VCaP (cell line): ENCODE measurements at regions not wholly inside any gene's neighbourhood (a gene's known extent, or its start where the extent isn't known, plus 50 kb on each side); places are given as distances from the start of the nearest gene placed in this dataset.

Source experiments
- H3K27ac ChIP-seq: fragments of 450-650 bp; 2 replicates; pipeline ENCODE4 v1.5.1; 2017
- TF ChIP-seq, protein P1 (sequence below): fragments of 450-650 bp; conservative IDR thresholded peaks from 2 replicates; pipeline ENCODE4 v1.5.1; 2017; ENCODE audit warnings: mild to moderate bottlenecking, moderate library complexity

DNA sequence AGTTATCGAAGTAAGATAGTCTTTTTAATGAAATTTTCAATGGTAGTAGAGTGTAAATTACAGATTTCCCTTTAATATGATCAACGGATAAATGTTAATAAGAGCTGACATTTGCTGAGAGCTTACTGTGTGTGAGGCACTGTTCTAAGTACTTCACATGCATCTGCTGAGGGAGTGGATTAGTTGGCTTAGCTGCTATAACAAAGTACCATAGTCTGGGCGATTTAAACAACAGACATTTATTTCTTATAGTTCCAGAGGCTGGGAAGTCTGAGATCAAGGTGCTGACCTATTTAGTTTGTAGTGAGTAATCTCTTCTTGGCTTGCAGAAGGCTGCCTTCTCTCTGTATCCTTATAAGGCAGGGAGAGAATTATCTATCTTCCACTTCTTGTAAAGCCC lies 174.3 kb downstream of the CEP135 start:
- TF ChIP-seq, protein P1, sequence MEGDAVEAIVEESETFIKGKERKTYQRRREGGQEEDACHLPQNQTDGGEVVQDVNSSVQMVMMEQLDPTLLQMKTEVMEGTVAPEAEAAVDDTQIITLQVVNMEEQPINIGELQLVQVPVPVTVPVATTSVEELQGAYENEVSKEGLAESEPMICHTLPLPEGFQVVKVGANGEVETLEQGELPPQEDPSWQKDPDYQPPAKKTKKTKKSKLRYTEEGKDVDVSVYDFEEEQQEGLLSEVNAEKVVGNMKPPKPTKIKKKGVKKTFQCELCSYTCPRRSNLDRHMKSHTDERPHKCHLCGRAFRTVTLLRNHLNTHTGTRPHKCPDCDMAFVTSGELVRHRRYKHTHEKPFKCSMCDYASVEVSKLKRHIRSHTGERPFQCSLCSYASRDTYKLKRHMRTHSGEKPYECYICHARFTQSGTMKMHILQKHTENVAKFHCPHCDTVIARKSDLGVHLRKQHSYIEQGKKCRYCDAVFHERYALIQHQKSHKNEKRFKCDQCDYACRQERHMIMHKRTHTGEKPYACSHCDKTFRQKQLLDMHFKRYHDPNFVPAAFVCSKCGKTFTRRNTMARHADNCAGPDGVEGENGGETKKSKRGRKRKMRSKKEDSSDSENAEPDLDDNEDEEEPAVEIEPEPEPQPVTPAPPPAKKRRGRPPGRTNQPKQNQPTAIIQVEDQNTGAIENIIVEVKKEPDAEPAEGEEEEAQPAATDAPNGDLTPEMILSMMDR: no peak
- H3K27ac ChIP-seq: no peak overlapping the region

DNA sequence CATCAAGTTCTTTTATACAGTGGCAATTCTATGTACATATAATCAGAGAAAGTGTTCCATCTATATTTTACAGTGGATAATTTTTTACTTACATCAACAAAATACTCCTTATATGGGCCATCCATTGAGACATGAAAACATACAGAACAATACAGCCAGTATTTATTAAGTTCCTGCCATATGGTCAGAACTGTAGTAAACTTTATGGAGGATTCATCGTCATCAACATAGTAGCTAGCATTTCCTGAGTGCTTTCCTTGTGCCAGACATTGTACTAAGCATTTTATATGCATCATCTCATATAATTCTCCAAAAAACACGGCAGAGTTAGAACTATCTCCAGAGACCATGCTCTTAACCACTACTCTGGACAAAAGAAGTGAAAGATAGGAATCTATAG lies 170.1 kb downstream of the CEP135 start:
- no peak overlapping the region for H3K27ac ChIP-seq
- TF ChIP-seq, protein P1: no peak

DNA sequence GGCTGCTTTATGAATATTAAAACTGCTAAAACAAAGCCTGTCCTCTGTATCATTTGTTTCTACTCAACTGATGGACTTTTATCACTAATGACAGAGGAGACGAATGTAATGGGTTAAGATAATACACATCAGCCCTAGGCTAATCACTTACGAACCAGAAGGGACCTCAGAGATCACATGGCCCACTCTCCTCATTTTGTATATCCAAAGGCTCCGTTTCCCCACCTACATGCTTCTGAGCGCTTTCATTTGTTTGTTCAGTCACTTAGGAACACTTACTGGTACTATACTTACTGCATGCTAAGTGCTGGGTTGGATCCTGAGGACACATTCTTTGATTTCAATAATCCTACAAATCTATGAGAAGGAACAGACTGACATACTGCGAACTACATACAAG lies 169.3 kb downstream of the CEP135 start:
- no peak overlapping the region for H3K27ac ChIP-seq
- TF ChIP-seq, protein P1: no peak

DNA sequence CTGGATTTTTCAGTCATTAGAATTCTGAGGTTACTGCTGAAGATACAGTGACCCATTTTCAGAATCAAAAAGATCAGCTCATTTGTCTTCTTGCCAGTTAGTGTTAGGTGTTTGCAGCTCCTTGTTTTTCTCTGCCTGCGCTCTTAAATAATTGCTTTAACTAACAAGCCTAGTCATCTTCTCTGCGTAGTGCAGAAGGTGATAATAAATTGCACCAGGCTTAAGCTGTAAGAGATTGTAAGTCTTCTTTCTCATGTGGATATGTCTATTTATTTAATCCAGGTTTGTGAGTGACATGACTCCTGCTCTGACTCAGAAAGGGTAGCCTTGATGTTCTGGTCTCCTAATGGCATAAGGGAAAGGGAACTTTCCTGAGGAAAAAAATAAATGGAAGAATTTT lies 167.2 kb downstream of the CEP135 start:
- TF ChIP-seq, protein P1: no peak
- no peak overlapping the region for H3K27ac ChIP-seq

DNA sequence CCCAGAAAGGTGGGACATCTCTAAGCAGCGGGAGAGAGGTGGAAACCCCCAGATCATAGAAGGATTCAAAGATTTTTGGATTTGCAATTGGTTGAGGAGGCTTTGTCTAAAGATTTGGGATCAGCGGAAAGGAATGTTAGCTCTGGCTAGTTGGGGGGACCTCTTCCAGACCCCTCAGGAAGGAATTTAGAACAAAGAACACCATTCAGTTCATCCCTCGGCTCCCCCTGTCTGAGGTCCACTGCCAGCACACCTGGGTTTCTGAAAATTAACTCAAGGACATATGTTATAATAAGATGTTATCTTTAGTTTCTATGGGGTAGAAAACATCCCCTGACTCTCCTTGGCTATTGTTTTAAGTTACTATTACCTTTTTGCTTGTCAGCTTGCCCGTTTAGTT lies 163.6 kb downstream of the CEP135 start:
- no peak overlapping the region for H3K27ac ChIP-seq
- TF ChIP-seq, protein P1: no peak

DNA sequence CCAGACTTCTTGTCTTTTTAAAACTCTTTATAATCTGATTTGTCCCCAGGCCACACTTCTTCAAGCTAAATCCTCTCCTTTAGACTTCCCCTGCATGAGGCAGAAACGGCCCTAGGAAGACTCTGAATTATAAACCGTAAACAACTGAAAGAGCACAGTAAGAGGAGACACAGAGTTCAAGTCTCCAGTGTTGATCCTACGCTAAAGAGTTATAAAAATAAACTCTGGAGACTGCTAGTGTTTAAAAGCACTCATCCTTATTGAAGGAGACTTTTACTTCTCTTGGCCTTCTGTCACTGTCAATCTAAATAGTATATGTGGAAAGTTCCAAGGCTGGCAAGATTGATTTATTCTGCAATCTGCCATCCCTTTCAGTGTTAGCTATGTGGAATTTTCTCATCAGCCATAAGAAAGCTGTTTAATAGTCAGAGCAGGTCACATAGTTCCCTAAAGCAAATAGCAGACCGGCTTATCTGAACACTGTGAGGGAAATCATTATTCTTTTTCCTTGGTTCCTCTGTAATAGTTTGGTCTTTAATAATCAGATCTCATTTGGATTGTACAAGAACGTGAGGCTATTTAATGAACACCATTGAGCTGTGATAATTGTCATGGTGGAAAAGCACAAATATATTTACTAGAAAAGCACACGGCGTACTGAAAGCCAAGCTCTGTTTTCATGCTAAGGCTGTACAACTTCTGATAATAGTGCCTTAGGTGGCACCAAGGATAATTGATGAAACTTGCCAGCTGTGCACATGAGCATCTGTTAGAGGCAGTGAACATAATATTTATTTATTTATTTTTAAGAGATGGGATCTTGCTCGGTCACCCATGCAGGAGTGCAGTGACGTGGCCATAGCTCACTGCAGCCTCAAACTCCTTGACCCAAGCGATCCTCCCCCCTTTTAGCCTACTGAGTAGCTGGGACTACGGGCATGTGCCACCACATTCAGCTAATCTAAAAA lies 157.7 kb downstream of the CEP135 start:
- TF ChIP-seq, protein P1: no peak
- H3K27ac ChIP-seq: peak overlapping the region; percentile 43

DNA sequence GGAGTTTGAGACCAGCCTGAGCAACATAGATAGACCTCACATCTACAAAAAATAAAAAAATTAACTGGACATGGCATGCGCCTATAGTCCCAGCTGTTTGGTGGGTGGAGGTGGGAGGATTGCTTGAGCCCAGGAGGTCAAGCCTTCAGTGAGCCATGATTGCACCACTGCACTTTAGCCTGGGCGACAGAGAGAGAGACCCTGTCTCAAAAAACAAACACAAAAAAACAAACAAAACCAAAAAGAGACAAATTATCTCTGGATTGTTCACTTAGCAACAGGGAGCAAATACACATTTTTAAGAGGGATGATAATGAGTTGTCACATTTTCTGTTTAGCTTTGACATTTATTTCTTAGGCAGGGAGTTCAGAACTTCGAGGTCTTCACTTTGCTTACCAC lies 155.4 kb downstream of the CEP135 start:
- TF ChIP-seq, protein P1: no peak
- H3K27ac ChIP-seq: no peak overlapping the region
